ENCODE measurements at regions not wholly inside any gene's neighbourhood (a gene's known extent, or its start where the extent isn't known, plus 50 kb on each side); places are given as distances from the start of the nearest gene placed in this dataset.
"Not testable (repeated sequence)": the region's sequence is repeated elsewhere in the genome, so short reads cannot be mapped to it uniquely, and the experiment has no call there.

DNA sequence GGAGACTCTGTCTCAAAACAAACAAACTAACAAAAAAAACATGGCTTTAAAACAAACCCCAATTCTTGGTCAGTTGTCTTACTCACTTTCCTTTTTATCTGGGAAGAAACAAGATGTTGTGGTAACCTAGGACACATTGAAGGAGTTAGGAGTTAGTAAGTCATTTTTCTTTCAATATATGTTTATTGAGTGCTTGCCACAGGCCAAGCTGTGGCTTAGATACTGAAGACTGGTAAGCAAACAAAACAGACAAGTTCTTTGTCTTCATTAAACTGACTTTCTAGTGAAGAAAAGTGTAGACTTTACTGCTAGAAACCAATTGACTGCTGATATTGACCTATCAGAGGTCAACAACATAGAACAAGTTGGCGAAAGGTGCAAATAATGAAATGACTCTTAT lies 1228.3 kb upstream of the FAM98A start:
- H3K27ac ChIP-seq (ENCODE audit: low read depth in 2 of 2, low read length in 1 of 2): no peak overlapping the region
- H3K4me1 ChIP-seq (ENCODE audit: control insufficient read depth in 2 of 2, insufficient read depth in 2 of 2, low read length in 1 of 2): no peaks in the 10 kb centered on the region
- H3K36me3 ChIP-seq (ENCODE audit: control insufficient read depth in 2 of 2, insufficient read depth in 2 of 2, low read length in 1 of 2): no peaks in the 10 kb centered on the region
- H3K27me3 ChIP-seq (ENCODE audit: control insufficient read depth in 1 of 2, insufficient read depth in 2 of 2, low read length in 2 of 2): no peaks in the 10 kb centered on the region
- no peak overlapping the region for H3K4me3 ChIP-seq (ENCODE audit: low read depth in 1 of 2, low read length in 2 of 2)
- WGBS, 2 donors: 90 to 97% methylated on average over 1 of the region's 1 CpG
- H3K9me3 ChIP-seq (ENCODE audit: control insufficient read depth in 2 of 2, insufficient read depth in 1 of 2, low read depth in 1 of 2, low read length in 1 of 2): peaks cover 0 to 4% of the 10 kb centered on the region in 2 donors

DNA sequence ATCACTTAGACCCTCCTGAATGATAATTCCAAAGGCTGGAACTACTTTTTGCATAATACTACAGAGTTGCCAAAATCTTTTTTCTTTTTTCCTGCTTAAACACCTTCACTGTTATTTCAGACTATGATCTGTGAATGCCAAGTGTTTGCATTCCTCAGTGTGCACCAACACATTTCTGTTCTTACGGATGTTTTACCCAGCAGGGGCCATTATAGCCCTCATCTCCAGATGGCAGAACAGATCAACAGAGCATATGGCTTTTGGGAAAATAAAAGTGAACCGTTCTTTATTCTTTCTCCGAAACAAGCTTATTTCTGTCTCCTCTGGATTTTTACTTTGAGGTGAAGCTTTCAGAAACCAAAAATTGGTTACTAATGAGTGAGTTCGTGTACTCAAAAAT lies 1226.6 kb upstream of the FAM98A start:
- Histone ChIP-seq H3K36me3 (ENCODE audit: control insufficient read depth in 2 of 2, insufficient read depth in 2 of 2, low read length in 1 of 2) (no peaks in the 10 kb centered on the region), H3K4me1 (ENCODE audit: control insufficient read depth in 2 of 2, insufficient read depth in 2 of 2, low read length in 1 of 2) (no peaks in the 10 kb centered on the region), H3K27me3 (ENCODE audit: control insufficient read depth in 1 of 2, insufficient read depth in 2 of 2, low read length in 2 of 2) (no peaks in the 10 kb centered on the region), H3K9me3 (ENCODE audit: control insufficient read depth in 2 of 2, insufficient read depth in 1 of 2, low read depth in 1 of 2, low read length in 1 of 2) (no peaks in the 10 kb centered on the region), H3K4me3 (ENCODE audit: low read depth in 1 of 2, low read length in 2 of 2) (no peak overlapping the region), H3K27ac (ENCODE audit: low read depth in 2 of 2, low read length in 1 of 2) (no peak overlapping the region)
- 82 to 84% methylated on average over 4 of the region's 4 CpGs for WGBS, 2 donors

DNA sequence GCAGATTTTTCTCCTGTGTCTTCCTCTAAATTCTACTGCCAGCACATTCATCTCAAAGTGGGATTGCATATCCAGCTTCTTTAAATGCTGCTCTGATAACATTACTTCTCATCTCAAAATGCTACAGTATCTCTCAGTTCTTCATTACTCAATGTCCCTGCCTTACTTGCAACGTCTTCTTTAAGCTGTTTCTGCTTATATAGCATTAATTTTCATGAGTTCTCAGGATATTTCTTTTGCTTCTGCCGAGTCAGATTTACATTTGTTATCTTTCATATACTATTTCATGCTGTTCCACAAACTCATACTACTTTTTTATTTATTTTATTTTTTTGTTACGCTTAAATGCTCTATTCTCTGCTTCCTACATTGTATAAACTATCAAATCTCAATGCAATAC lies 1223.5 kb upstream of the FAM98A start:
- Histone ChIP-seq H3K4me3 (ENCODE audit: low read depth in 1 of 2, low read length in 2 of 2) (no peak overlapping the region), H3K27ac (ENCODE audit: low read depth in 2 of 2, low read length in 1 of 2) (no peak overlapping the region), H3K36me3 (ENCODE audit: control insufficient read depth in 2 of 2, insufficient read depth in 2 of 2, low read length in 1 of 2) (no peaks in the 10 kb centered on the region), H3K4me1 (ENCODE audit: control insufficient read depth in 2 of 2, insufficient read depth in 2 of 2, low read length in 1 of 2) (no peaks in the 10 kb centered on the region), H3K9me3 (ENCODE audit: control insufficient read depth in 2 of 2, insufficient read depth in 1 of 2, low read depth in 1 of 2, low read length in 1 of 2) (no peaks in the 10 kb centered on the region), H3K27me3 (ENCODE audit: control insufficient read depth in 1 of 2, insufficient read depth in 2 of 2, low read length in 2 of 2) (no peaks in the 10 kb centered on the region)
- 60 to 65% methylated on average over 3 of the region's 3 CpGs for WGBS, 2 donors

DNA sequence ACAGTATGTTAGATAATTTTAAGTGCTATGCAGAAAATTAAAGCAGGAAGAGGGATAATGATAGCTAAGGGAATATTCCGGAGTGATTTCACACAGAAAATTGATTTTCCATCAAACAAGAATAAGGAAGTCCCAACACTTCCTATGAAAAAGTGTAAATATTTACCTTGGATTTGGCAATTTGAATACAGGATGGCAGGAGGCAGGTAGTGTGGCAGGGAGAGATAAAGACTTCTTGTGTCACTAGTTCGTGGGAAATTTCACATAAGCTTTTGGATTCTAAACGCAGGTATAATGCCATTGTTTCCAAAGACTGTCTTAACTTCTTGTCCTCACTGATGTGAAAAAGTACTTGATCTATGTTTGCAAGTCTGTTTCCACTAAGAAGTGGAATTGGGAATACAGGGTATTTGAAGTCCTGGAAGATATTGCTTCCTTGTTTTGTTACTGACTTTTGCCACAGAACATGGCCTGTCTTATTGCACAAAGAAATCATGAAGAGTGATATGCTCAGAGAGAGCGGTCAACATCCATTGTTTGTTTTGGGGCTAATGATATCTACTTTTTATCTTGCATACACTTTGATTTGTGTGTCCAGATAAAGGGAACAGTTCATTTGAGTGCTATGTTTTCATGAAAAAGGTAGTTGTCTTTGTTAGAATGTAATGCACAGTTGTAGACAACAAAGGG lies 1216.1 kb upstream of the FAM98A start:
- H3K27ac ChIP-seq (ENCODE audit: low read depth in 2 of 2, low read length in 1 of 2): no peak overlapping the region
- no peak overlapping the region for H3K4me3 ChIP-seq (ENCODE audit: low read depth in 1 of 2, low read length in 2 of 2)
- no peaks in the 10 kb centered on the region for H3K36me3 ChIP-seq (ENCODE audit: control insufficient read depth in 2 of 2, insufficient read depth in 2 of 2, low read length in 1 of 2)
- 58 to 64% methylated on average over 4 of the region's 4 CpGs for WGBS, 2 donors
- H3K27me3 ChIP-seq (ENCODE audit: control insufficient read depth in 1 of 2, insufficient read depth in 2 of 2, low read length in 2 of 2): no peaks in the 10 kb centered on the region
- H3K9me3 ChIP-seq (ENCODE audit: control insufficient read depth in 2 of 2, insufficient read depth in 1 of 2, low read depth in 1 of 2, low read length in 1 of 2): no peaks in the 10 kb centered on the region
- H3K4me1 ChIP-seq (ENCODE audit: control insufficient read depth in 2 of 2, insufficient read depth in 2 of 2, low read length in 1 of 2): no peaks in the 10 kb centered on the region

DNA sequence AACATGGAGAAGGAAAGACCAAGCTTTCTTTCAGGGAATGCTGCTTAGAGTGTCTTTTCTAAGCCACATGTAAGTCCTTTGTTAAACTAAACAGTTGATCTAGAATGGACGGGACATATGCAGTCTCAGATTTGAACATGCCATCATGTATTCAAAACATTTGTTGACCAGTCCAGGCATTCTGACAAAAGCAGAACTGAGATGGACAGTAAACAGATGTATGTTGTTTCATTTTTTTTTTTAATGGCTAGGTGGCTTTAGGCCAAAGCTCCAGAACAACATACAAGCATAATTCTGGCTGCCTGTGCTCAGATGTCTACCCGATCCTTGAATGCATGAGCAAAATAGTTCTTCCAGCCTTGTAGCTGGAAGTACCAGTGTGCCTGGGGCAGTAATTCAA lies 1211.4 kb upstream of the FAM98A start:
- Histone ChIP-seq H3K4me1 (ENCODE audit: control insufficient read depth in 2 of 2, insufficient read depth in 2 of 2, low read length in 1 of 2) (no peaks in the 10 kb centered on the region), H3K27me3 (ENCODE audit: control insufficient read depth in 1 of 2, insufficient read depth in 2 of 2, low read length in 2 of 2) (no peaks in the 10 kb centered on the region), H3K4me3 (ENCODE audit: low read depth in 1 of 2, low read length in 2 of 2) (no peak overlapping the region), H3K9me3 (ENCODE audit: control insufficient read depth in 2 of 2, insufficient read depth in 1 of 2, low read depth in 1 of 2, low read length in 1 of 2) (no peaks in the 10 kb centered on the region), H3K27ac (ENCODE audit: low read depth in 2 of 2, low read length in 1 of 2) (no peak overlapping the region), H3K36me3 (ENCODE audit: control insufficient read depth in 2 of 2, insufficient read depth in 2 of 2, low read length in 1 of 2) (no peaks in the 10 kb centered on the region)
- WGBS, 2 donors: 73 to 78% methylated on average over 2 of the region's 2 CpGs

DNA sequence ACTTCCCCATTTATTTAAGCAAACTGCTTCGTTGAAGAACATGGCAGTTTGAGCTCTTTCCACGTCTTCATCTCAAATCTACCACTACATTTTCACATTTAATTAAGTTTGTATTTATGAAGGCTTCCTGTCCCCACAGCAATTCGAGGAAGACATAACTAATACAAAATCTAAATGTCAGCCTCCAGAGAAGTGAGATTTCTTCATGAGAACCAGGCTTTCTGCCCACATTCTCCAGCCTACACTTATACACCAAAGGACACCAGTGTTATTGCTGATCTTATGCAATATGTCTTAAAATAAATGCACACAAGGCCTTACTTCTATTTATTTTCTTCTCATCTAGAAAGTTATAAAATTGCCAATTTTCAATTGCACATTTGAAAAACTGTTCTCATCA lies 1209.3 kb upstream of the FAM98A start:
- no peaks in the 10 kb centered on the region for H3K36me3 ChIP-seq (ENCODE audit: control insufficient read depth in 2 of 2, insufficient read depth in 2 of 2, low read length in 1 of 2)
- no peak overlapping the region for H3K4me3 ChIP-seq (ENCODE audit: low read depth in 1 of 2, low read length in 2 of 2)
- H3K27ac ChIP-seq (ENCODE audit: low read depth in 2 of 2, low read length in 1 of 2): no peak overlapping the region
- no peaks in the 10 kb centered on the region for H3K27me3 ChIP-seq (ENCODE audit: control insufficient read depth in 1 of 2, insufficient read depth in 2 of 2, low read length in 2 of 2)
- H3K4me1 ChIP-seq (ENCODE audit: control insufficient read depth in 2 of 2, insufficient read depth in 2 of 2, low read length in 1 of 2): no peaks in the 10 kb centered on the region
- WGBS, 2 donors: 60 to 61% methylated on average over 3 of the region's 3 CpGs
- no peaks in the 10 kb centered on the region for H3K9me3 ChIP-seq (ENCODE audit: control insufficient read depth in 2 of 2, insufficient read depth in 1 of 2, low read depth in 1 of 2, low read length in 1 of 2)

DNA sequence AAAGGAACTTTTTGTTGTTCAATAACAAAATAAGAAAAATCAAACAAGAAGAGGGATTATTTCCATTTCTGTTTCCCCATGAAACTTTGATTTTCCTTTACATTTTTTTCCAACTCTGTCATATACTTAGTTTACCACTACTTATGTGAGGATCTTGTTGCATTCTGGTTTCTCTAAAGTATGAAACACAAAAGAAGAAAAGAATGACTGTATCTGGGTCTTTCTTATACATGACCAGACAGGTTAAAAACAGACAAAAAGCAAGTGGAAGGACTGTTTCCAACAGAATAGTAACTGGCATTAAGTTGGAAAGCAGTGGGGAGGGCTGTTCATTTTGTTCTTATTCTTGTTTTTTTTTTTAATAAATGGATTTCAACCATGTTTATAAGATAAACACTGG lies 1207.8 kb upstream of the FAM98A start:
- Histone ChIP-seq H3K9me3 (ENCODE audit: control insufficient read depth in 2 of 2, insufficient read depth in 1 of 2, low read depth in 1 of 2, low read length in 1 of 2) (no peaks in the 10 kb centered on the region), H3K36me3 (ENCODE audit: control insufficient read depth in 2 of 2, insufficient read depth in 2 of 2, low read length in 1 of 2) (no peaks in the 10 kb centered on the region), H3K27me3 (ENCODE audit: control insufficient read depth in 1 of 2, insufficient read depth in 2 of 2, low read length in 2 of 2) (no peaks in the 10 kb centered on the region), H3K4me1 (ENCODE audit: control insufficient read depth in 2 of 2, insufficient read depth in 2 of 2, low read length in 1 of 2) (no peaks in the 10 kb centered on the region), H3K27ac (ENCODE audit: low read depth in 2 of 2, low read length in 1 of 2) (no peak overlapping the region), H3K4me3 (ENCODE audit: low read depth in 1 of 2, low read length in 2 of 2) (no peak overlapping the region)

DNA sequence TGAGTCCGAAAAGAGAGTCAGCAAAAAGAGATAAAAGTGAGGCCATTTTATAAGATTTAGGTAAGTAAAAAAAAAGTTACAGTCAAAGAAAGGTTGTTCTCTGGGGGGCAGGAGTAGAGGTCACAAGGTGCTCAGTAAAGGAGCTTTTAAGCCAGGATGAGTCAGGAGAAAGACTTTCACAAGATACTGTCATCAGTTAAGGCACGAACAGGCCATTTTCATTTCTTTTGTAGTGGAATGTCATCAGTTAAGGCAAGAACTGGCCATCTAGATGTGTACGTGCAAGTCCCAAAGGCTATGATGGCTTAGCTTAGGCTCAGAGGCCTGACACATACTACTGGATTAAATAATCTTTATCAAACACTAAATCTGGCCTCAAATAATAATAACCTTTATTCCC lies 1207.3 kb upstream of the FAM98A start:
- no peaks in the 10 kb centered on the region for H3K36me3 ChIP-seq (ENCODE audit: control insufficient read depth in 2 of 2, insufficient read depth in 2 of 2, low read length in 1 of 2)
- no peak overlapping the region for H3K4me3 ChIP-seq (ENCODE audit: low read depth in 1 of 2, low read length in 2 of 2)
- no peaks in the 10 kb centered on the region for H3K4me1 ChIP-seq (ENCODE audit: control insufficient read depth in 2 of 2, insufficient read depth in 2 of 2, low read length in 1 of 2)
- no peak overlapping the region for H3K27ac ChIP-seq (ENCODE audit: low read depth in 2 of 2, low read length in 1 of 2)
- H3K27me3 ChIP-seq (ENCODE audit: control insufficient read depth in 1 of 2, insufficient read depth in 2 of 2, low read length in 2 of 2): no peaks in the 10 kb centered on the region
- no peaks in the 10 kb centered on the region for H3K9me3 ChIP-seq (ENCODE audit: control insufficient read depth in 2 of 2, insufficient read depth in 1 of 2, low read depth in 1 of 2, low read length in 1 of 2)
- 70 to 75% methylated on average over 3 of the region's 3 CpGs for WGBS, 2 donors

DNA sequence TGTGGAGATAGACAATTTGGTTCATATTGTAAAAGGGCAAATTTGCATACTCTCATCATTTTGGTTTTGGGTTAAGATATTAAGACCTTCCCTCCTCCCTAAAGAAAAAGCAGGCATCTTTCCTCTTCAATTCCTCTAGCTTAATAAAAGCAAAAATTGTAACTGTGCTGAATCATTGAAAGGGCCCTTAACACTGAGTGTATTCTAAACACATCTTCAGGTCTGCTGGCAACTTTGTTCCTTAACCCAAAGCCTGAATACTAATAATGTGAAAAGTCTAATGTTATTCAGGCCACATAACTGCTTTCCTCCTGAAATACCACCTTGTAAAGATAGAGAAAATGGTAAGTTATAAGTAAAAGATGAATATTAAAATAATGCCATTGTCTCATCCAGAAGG lies 1200.5 kb upstream of the FAM98A start:
- Histone ChIP-seq H3K27me3 (ENCODE audit: control insufficient read depth in 1 of 2, insufficient read depth in 2 of 2, low read length in 2 of 2) (no peaks in the 10 kb centered on the region), H3K4me3 (ENCODE audit: low read depth in 1 of 2, low read length in 2 of 2) (no peak overlapping the region), H3K27ac (ENCODE audit: low read depth in 2 of 2, low read length in 1 of 2) (no peak overlapping the region), H3K4me1 (ENCODE audit: control insufficient read depth in 2 of 2, insufficient read depth in 2 of 2, low read length in 1 of 2) (no peaks in the 10 kb centered on the region), H3K36me3 (ENCODE audit: control insufficient read depth in 2 of 2, insufficient read depth in 2 of 2, low read length in 1 of 2) (no peaks in the 10 kb centered on the region), H3K9me3 (ENCODE audit: control insufficient read depth in 2 of 2, insufficient read depth in 1 of 2, low read depth in 1 of 2, low read length in 1 of 2) (no peaks in the 10 kb centered on the region)

DNA sequence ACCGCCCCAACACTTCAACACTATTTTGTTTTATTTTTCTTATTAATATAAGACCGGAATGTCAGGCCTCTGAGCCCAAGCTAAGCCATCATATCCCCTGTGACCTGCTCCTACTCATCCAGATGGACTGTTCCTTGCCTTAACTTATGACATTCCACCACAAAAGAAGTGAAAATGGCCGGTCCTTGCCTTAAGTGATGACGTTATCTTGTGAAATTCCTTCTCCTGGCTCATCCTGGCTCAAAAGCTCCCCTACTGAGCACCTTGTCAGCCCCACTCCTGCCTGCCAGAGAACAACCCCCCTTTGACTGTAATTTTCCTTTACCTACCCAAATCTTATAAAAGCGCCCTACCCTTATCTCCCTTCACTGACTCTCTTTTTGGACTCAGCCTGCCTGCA lies 1196.5 kb upstream of the FAM98A start:
- not testable (repeated sequence) for H3K9me3 ChIP-seq (ENCODE audit: control insufficient read depth in 2 of 2, insufficient read depth in 1 of 2, low read depth in 1 of 2, low read length in 1 of 2); H3K4me1 ChIP-seq (ENCODE audit: control insufficient read depth in 2 of 2, insufficient read depth in 2 of 2, low read length in 1 of 2); H3K27ac ChIP-seq (ENCODE audit: low read depth in 2 of 2, low read length in 1 of 2); H3K36me3 ChIP-seq (ENCODE audit: control insufficient read depth in 2 of 2, insufficient read depth in 2 of 2, low read length in 1 of 2); H3K4me3 ChIP-seq (ENCODE audit: low read depth in 1 of 2, low read length in 2 of 2); H3K27me3 ChIP-seq (ENCODE audit: control insufficient read depth in 1 of 2, insufficient read depth in 2 of 2, low read length in 2 of 2)
- WGBS, 2 donors: 79 to 82% methylated on average over 5 of the region's 5 CpGs
